ENCODE measurements at regions not wholly inside any gene's neighbourhood (a gene's known extent, or its start where the extent isn't known, plus 50 kb on each side); places are given as distances from the start of the nearest gene placed in this dataset.

- H3K79me2 ChIP-seq (ENCODE audit: low read length) = no peaks in the 10 kb centered on the region
- no peak overlapping the region for H3K4me2 ChIP-seq (ENCODE audit: low read length)
Observed at GRCh38 chr6:149239573-149240209, 77.8 kb upstream of the TAB2 start.

GRCh38 chr6:149242883-149243282 is 74.6 kb upstream of the TAB2 start:
- TF ChIP-seq EZH2phosphoT487 (IDR thresholded peaks at IDR 0.05; ENCODE audit: low read depth) (no peak), CTCF (IDR thresholded peaks at IDR 0.05; ENCODE audit: low read depth, low read length) (no peak)
- no peak overlapping the region for H3K9ac ChIP-seq (ENCODE audit: low read length)
- no peaks in the 10 kb centered on the region for H3K79me2 ChIP-seq (ENCODE audit: low read length)
- no peak overlapping the region for H2AFZ ChIP-seq (ENCODE audit: low read depth, low read length)
- H3K27me3 ChIP-seq (ENCODE audit: low read depth, low read length) = no peaks in the 10 kb centered on the region
- no peak overlapping the region for H3K27ac ChIP-seq (ENCODE audit: low read length)
- H4K20me1 ChIP-seq (ENCODE audit: insufficient read depth, low read length) = no peaks in the 10 kb centered on the region
- H3K4me3 ChIP-seq (ENCODE audit: low read length) = no peak overlapping the region
- H3K36me3 ChIP-seq (replicated peaks; ENCODE audit: low read depth, low read length) = peaks cover 11% of the 10 kb centered on the region
- H3K4me2 ChIP-seq (ENCODE audit: low read length) = no peak overlapping the region
- H3K9me3 ChIP-seq (ENCODE audit: insufficient read depth, low read length) = peaks cover 16% of the 10 kb centered on the region; the same call in 1 of the 2 replicates
- H3K4me1 ChIP-seq (ENCODE audit: low read length) = peaks cover 40% of the 10 kb centered on the region

More at GRCh38 chr6:149239573-149240209, 77.8 kb upstream of the TAB2 start:
- Histone ChIP-seq H3K4me3 (ENCODE audit: low read length) (no peak overlapping the region), H3K4me1 (ENCODE audit: low read length) (peaks cover 28% of the 10 kb centered on the region), H4K20me1 (ENCODE audit: insufficient read depth, low read length) (no peaks in the 10 kb centered on the region), H3K9ac (ENCODE audit: low read length) (no peak overlapping the region), H3K27ac (ENCODE audit: low read length) (peak overlapping the region; percentile 28; the same call in 1 of the 2 replicates), H3K27me3 (ENCODE audit: low read depth, low read length) (no peaks in the 10 kb centered on the region), H2AFZ (ENCODE audit: low read depth, low read length) (no peak overlapping the region), H3K9me3 (ENCODE audit: insufficient read depth, low read length) (peaks cover 16% of the 10 kb centered on the region; the same call in 1 of the 2 replicates), H3K36me3 (replicated peaks; ENCODE audit: low read depth, low read length) (peaks cover 11% of the 10 kb centered on the region)
- no peak for TF ChIP-seq CTCF (IDR thresholded peaks at IDR 0.05; ENCODE audit: low read depth, low read length)
- no peak for TF ChIP-seq EZH2phosphoT487 (IDR thresholded peaks at IDR 0.05; ENCODE audit: low read depth)

- H3K9me3 ChIP-seq (ENCODE audit: insufficient read depth, low read length) = peaks cover 14% of the 10 kb centered on the region; the same call in 1 of the 2 replicates
Observed at GRCh38 chr6:149244105-149244504, 73.4 kb upstream of the TAB2 start.

More at GRCh38 chr6:149244105-149244504, 73.4 kb upstream of the TAB2 start:
- Histone ChIP-seq H3K9ac (ENCODE audit: low read length) (no peak overlapping the region), H3K36me3 (replicated peaks; ENCODE audit: low read depth, low read length) (peaks cover 9% of the 10 kb centered on the region), H3K79me2 (ENCODE audit: low read length) (no peaks in the 10 kb centered on the region), H2AFZ (ENCODE audit: low read depth, low read length) (no peak overlapping the region), H4K20me1 (ENCODE audit: insufficient read depth, low read length) (no peaks in the 10 kb centered on the region), H3K4me3 (ENCODE audit: low read length) (no peak overlapping the region), H3K4me2 (ENCODE audit: low read length) (no peak overlapping the region), H3K27ac (ENCODE audit: low read length) (no peak overlapping the region), H3K27me3 (ENCODE audit: low read depth, low read length) (no peaks in the 10 kb centered on the region), H3K4me1 (ENCODE audit: low read length) (peaks cover 52% of the 10 kb centered on the region)
- TF ChIP-seq CTCF (IDR thresholded peaks at IDR 0.05; ENCODE audit: low read depth, low read length) (no peak), EZH2phosphoT487 (IDR thresholded peaks at IDR 0.05; ENCODE audit: low read depth) (no peak)
